ENCODE measurements at regions not wholly inside any gene's neighbourhood (a gene's known extent, or its start where the extent isn't known, plus 50 kb on each side); places are given as distances from the start of the nearest gene placed in this dataset.

- no peak for TF ChIP-seq REST (IDR thresholded peaks at IDR 0.05; ENCODE audit: insufficient read depth in 1 of 2, low read depth in 2 of 2, low read length in 2 of 2)
- TF ChIP-seq POLR2AphosphoS5 (IDR thresholded peaks at IDR 0.05; ENCODE audit: low read depth, low read length), result no peak
- no peak for TF ChIP-seq SIN3A (IDR thresholded peaks at IDR 0.05; ENCODE audit: borderline replicate concordance, insufficient read depth, low read length)
- no peak for TF ChIP-seq FOXP2 (optimal IDR thresholded peaks at IDR 0.05; ENCODE audit: borderline replicate concordance, extremely low read depth, extremely low read length, insufficient read depth)
- TF ChIP-seq TAF1 (IDR thresholded peaks at IDR 0.05; ENCODE audit: borderline replicate concordance, insufficient read depth, low read length), result no peak
These were observed 87.4 kb upstream of the ITGB1 start for GRCh38 chr10:33045421-33045820.

- no peak for TF ChIP-seq SIN3A (IDR thresholded peaks at IDR 0.05; ENCODE audit: borderline replicate concordance, insufficient read depth, low read length)
- no peak for TF ChIP-seq FOXP2 (optimal IDR thresholded peaks at IDR 0.05; ENCODE audit: borderline replicate concordance, extremely low read depth, extremely low read length, insufficient read depth)
- TF ChIP-seq POLR2AphosphoS5 (IDR thresholded peaks at IDR 0.05; ENCODE audit: low read depth, low read length), result no peak
- TF ChIP-seq TAF1 (IDR thresholded peaks at IDR 0.05; ENCODE audit: borderline replicate concordance, insufficient read depth, low read length), result no peak
- TF ChIP-seq REST (IDR thresholded peaks at IDR 0.05; ENCODE audit: insufficient read depth in 1 of 2, low read depth in 2 of 2, low read length in 2 of 2), result no peak
These were observed 84.5 kb upstream of the ITGB1 start for GRCh38 chr10:33042565-33042964.

- no peak for TF ChIP-seq FOXP2 (optimal IDR thresholded peaks at IDR 0.05; ENCODE audit: borderline replicate concordance, extremely low read depth, extremely low read length, insufficient read depth)
- no peak for TF ChIP-seq TAF1 (IDR thresholded peaks at IDR 0.05; ENCODE audit: borderline replicate concordance, insufficient read depth, low read length)
- no peak for TF ChIP-seq REST (IDR thresholded peaks at IDR 0.05; ENCODE audit: insufficient read depth in 1 of 2, low read depth in 2 of 2, low read length in 2 of 2)
- no peak for TF ChIP-seq POLR2AphosphoS5 (IDR thresholded peaks at IDR 0.05; ENCODE audit: low read depth, low read length)
- TF ChIP-seq SIN3A (IDR thresholded peaks at IDR 0.05; ENCODE audit: borderline replicate concordance, insufficient read depth, low read length), result no peak
These were observed 83.9 kb upstream of the ITGB1 start for GRCh38 chr10:33041783-33042437.

GRCh38 chr10:33040436-33040835 is 82.4 kb upstream of the ITGB1 start:
- TF ChIP-seq REST (IDR thresholded peaks at IDR 0.05; ENCODE audit: insufficient read depth in 1 of 2, low read depth in 2 of 2, low read length in 2 of 2) (no peak), FOXP2 (optimal IDR thresholded peaks at IDR 0.05; ENCODE audit: borderline replicate concordance, extremely low read depth, extremely low read length, insufficient read depth) (no peak), SIN3A (IDR thresholded peaks at IDR 0.05; ENCODE audit: borderline replicate concordance, insufficient read depth, low read length) (no peak), TAF1 (IDR thresholded peaks at IDR 0.05; ENCODE audit: borderline replicate concordance, insufficient read depth, low read length) (no peak), POLR2AphosphoS5 (IDR thresholded peaks at IDR 0.05; ENCODE audit: low read depth, low read length) (no peak)
